ENCODE measurements at regions not wholly inside any gene's neighbourhood (a gene's known extent, or its start where the extent isn't known, plus 50 kb on each side); places are given as distances from the start of the nearest gene placed in this dataset.

DNA sequence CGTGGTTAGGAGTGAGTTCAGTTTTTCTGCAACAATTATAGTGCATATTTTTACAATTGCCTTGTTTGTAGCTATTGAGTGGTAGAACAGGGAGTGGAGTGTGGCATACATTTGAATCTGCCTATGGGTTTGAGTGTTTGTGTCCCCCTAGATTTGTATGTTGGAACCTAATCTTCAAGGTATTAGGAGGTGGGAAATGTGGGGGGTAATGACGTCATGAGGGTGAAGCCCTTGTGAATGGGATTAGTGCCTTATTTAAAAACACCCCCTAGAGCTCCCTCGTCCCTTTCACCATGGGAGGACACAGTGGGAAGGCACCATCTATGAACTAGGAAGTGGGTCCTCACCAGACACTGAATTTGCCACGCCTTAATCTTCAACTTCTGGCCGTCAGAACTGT lies 819.6 kb downstream of the NLGN4X start:
- intact Hi-C loops (cut with micrococcal nuclease; ENCODE audit: unreplicated experiment), result no loop called here
- Mint-ChIP-seq H3K4me3 (ENCODE audit: low read depth, unreplicated experiment) (no peak overlapping the region), H3K36me3 (ENCODE audit: insufficient read depth, unreplicated experiment) (no peaks in the 10 kb centered on the region), H3K4me1 (ENCODE audit: low read depth, unreplicated experiment) (no peaks in the 10 kb centered on the region), H3K27ac (ENCODE audit: unreplicated experiment) (no peak overlapping the region), H3K9me3 (ENCODE audit: low read depth, unreplicated experiment) (peaks cover 2% of the 10 kb centered on the region), H3K27me3 (ENCODE audit: unreplicated experiment) (no peaks in the 10 kb centered on the region)
- TF ChIP-seq, protein P1, sequence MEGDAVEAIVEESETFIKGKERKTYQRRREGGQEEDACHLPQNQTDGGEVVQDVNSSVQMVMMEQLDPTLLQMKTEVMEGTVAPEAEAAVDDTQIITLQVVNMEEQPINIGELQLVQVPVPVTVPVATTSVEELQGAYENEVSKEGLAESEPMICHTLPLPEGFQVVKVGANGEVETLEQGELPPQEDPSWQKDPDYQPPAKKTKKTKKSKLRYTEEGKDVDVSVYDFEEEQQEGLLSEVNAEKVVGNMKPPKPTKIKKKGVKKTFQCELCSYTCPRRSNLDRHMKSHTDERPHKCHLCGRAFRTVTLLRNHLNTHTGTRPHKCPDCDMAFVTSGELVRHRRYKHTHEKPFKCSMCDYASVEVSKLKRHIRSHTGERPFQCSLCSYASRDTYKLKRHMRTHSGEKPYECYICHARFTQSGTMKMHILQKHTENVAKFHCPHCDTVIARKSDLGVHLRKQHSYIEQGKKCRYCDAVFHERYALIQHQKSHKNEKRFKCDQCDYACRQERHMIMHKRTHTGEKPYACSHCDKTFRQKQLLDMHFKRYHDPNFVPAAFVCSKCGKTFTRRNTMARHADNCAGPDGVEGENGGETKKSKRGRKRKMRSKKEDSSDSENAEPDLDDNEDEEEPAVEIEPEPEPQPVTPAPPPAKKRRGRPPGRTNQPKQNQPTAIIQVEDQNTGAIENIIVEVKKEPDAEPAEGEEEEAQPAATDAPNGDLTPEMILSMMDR (IDR thresholded peaks at IDR 0.05; ENCODE audit: unreplicated experiment), result no peak
- CTCF ChIA-PET, result no interaction called here
- no peak for DNase-seq
- no TSS peak for BruUV-seq (replicated peaks)

DNA sequence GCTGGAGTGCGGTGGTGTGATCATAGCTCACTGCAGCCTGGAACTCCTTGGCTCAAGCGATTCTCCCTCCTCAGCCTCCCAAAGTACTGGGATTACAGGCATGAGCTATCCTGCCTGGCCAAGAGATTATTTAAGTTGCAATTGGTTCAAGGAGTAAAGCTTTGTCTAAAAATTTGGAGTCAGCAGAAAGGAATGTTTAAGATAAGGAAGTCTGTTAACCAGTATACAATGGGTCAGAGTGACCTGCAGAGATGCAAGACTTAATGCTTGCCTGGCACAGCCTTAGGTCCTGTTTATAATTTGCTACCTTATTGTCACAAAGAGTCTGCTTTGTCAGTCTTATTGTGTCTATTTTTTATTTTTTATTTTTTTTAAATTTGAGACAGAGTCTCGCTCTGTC lies 826.2 kb downstream of the NLGN4X start:
- no TSS peak for BruUV-seq (replicated peaks)
- Mint-ChIP-seq H3K36me3 (ENCODE audit: insufficient read depth, unreplicated experiment) (no peaks in the 10 kb centered on the region), H3K4me1 (ENCODE audit: low read depth, unreplicated experiment) (no peaks in the 10 kb centered on the region), H3K4me3 (ENCODE audit: low read depth, unreplicated experiment) (no peak overlapping the region), H3K27ac (ENCODE audit: unreplicated experiment) (no peak overlapping the region), H3K9me3 (ENCODE audit: low read depth, unreplicated experiment) (peaks cover 2% of the 10 kb centered on the region), H3K27me3 (ENCODE audit: unreplicated experiment) (no peaks in the 10 kb centered on the region)
- CTCF ChIA-PET, result no interaction called here
- TF ChIP-seq, protein P1 (IDR thresholded peaks at IDR 0.05; ENCODE audit: unreplicated experiment), result no peak
- intact Hi-C loops (cut with micrococcal nuclease; ENCODE audit: unreplicated experiment), result no loop called here
- DNase-seq, result no peak

DNA sequence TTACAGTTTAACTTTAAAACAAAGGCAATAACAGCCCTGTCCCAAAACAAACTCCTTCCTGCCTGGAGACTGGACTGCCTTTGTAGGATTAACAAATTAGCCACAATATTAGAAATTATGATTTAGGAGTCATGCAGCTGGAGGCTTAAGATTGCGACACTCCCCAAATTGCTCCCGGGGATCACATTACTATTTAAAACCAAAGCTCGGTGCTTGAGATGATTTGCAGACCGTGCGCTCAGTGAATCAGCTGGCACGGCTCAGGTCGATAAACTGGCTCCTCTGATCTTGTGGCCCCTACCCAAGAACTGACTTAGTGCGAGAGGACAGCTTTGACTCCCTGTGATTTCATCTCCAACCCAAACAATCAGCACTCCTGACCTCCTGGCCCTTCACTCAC lies 829.3 kb downstream of the NLGN4X start:
- intact Hi-C loops (cut with micrococcal nuclease; ENCODE audit: unreplicated experiment), result no loop called here
- CTCF ChIA-PET, result no interaction called here
- BruUV-seq (replicated peaks), result no TSS peak

DNA sequence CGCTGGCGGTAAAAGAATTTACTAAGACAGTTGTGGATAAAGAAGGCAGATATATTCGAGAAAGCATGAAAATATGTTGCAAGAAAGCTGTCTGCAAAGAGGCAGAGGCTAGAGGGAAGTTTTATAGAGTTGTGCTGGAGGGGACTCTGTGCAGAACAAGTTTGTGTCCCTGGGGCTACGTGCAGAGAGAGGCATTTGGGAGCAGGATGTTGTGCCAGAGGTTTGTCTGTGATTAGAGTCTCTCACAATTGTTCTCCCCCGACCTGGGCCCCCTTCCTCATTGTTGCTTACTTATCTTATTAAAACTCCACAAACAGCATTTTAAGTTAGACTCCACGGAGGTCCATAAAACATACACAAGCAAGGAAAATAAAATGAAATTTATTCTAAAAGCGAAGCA lies 831.3 kb downstream of the NLGN4X start:
- no peaks in the 10 kb centered on the region for H3K36me3 Mint-ChIP-seq (ENCODE audit: insufficient read depth, unreplicated experiment)
- intact Hi-C loops (cut with micrococcal nuclease; ENCODE audit: unreplicated experiment), result no loop called here

More for the DNA sequence above, 829.3 kb downstream of the NLGN4X start:
- DNase-seq, result no peak
- H3K27ac Mint-ChIP-seq (ENCODE audit: unreplicated experiment), result no peak overlapping the region
- H3K27me3 Mint-ChIP-seq (ENCODE audit: unreplicated experiment), result no peaks in the 10 kb centered on the region
- TF ChIP-seq, protein P1 (IDR thresholded peaks at IDR 0.05; ENCODE audit: unreplicated experiment), result no peak
- H3K4me3 Mint-ChIP-seq (ENCODE audit: low read depth, unreplicated experiment), result no peak overlapping the region
- H3K9me3 Mint-ChIP-seq (ENCODE audit: low read depth, unreplicated experiment), result peaks cover 6% of the 10 kb centered on the region
- H3K36me3 Mint-ChIP-seq (ENCODE audit: insufficient read depth, unreplicated experiment), result no peaks in the 10 kb centered on the region
- no peaks in the 10 kb centered on the region for H3K4me1 Mint-ChIP-seq (ENCODE audit: low read depth, unreplicated experiment)

More for the DNA sequence above, 831.3 kb downstream of the NLGN4X start:
- no peak for DNase-seq
- Mint-ChIP-seq H3K9me3 (ENCODE audit: low read depth, unreplicated experiment) (peaks cover 6% of the 10 kb centered on the region), H3K4me1 (ENCODE audit: low read depth, unreplicated experiment) (no peaks in the 10 kb centered on the region), H3K27me3 (ENCODE audit: unreplicated experiment) (no peaks in the 10 kb centered on the region), H3K27ac (ENCODE audit: unreplicated experiment) (no peak overlapping the region), H3K4me3 (ENCODE audit: low read depth, unreplicated experiment) (no peak overlapping the region)
- CTCF ChIA-PET, result no interaction called here
- TF ChIP-seq, protein P1 (IDR thresholded peaks at IDR 0.05; ENCODE audit: unreplicated experiment), result no peak
- BruUV-seq (replicated peaks), result no TSS peak

Measured in Calu3 (cell line).